K562 (cell line): ENCODE measurements at regions not wholly inside any gene's neighbourhood (a gene's known extent, or its start where the extent isn't known, plus 50 kb on each side); places are given as distances from the start of the nearest gene placed in this dataset.

ENCODE experiments used
- ATAC-seq: fragments of 200-7000 bp; cut with Tn5 transposase; 3 replicates; pipeline ENCODE4 v1.9.1; 2020; ENCODE audit warnings: moderate library complexity
- BruUV-seq: library from RNA; stranded (reverse); fragments of 400-500 nt; replicated peaks from 2 replicates; lab custom pipeline; 2021; lab: Mats Ljungman, UMichigan
- CTCF ChIA-PET: fragments of 300-600 bp; formaldehyde crosslinking; extraction: SDS; loops from one replicate; lab custom pipeline; 2021; ENCODE audit warnings: low intra/inter-chr PET ratio; lab: Yijun Ruan, JAX
- POLR2A ChIA-PET: fragments of 300-600, 350-650 bp; sonication (Branson Sonifier 250); formaldehyde crosslinking; extraction: SDS; loops from one replicate; lab custom pipeline; 2021; ENCODE audit warnings: antibody characterized with exemption, inconsistent platforms; lab: Yijun Ruan, JAX
- DNase-seq, 4 experiments: peaks; one replicate each; pipeline versions ENCODE4 v3.0.0 to v3.0.0-alpha.2; 2011 to 2018; ENCODE audit warnings: low spot score in 3 of 4, mixed read lengths in 3 of 4; ENCODE audit errors: extremely low read depth in 1 of 4
- FAIRE-seq: peaks from 2 replicates; lab custom pipeline; 2011; peaks lifted over from hg19 to GRCh38; lab: Jason Lieb, UNC
- H2AFZ ChIP-seq: 2 replicates; pipeline ENCODE4 v1.6.0; 2011; ENCODE audit warnings: low read depth, low read length, control low read depth, inconsistent platforms
- H3K27ac ChIP-seq: fragments of 200-600 bp; 3 replicates; pipeline ENCODE4 v1.8.0; 2011; ENCODE audit warnings: low read depth, mild to moderate bottlenecking, control low read depth, inconsistent platforms, low read length, moderate library complexity, mixed read lengths; ENCODE audit errors: extremely low read depth
- H3K27me3 ChIP-seq, 2 experiments: fragments of 300-600 bp in 1 of 2; 2 replicates in 1 of 2; 3 replicates in 1 of 2; pipeline versions ENCODE4 v1.6.0 to v1.8.0; 2011; ENCODE audit warnings: inconsistent platforms in 2 of 2, low read length in 2 of 2, mild to moderate bottlenecking in 1 of 2, mixed read lengths in 1 of 2, moderate library complexity in 1 of 2; ENCODE audit not compliant: control insufficient read depth in 2 of 2, insufficient read depth in 2 of 2
- H3K36me3 ChIP-seq: fragments of 300-600 bp; 3 replicates; pipeline ENCODE4 v1.8.0; 2011; ENCODE audit warnings: mild to moderate bottlenecking, low read length, inconsistent platforms; ENCODE audit not compliant: control insufficient read depth, insufficient read depth
- H3K4me1 ChIP-seq, 2 experiments: fragments of 200-600 bp in 1 of 2; replicated peaks in 1 of 2; 2 replicates in 1 of 2; 3 replicates in 1 of 2; pipeline versions ENCODE4 v1.5.1 to v1.8.0; 2011; ENCODE audit warnings: inconsistent platforms in 2 of 2, low read length in 2 of 2, mild to moderate bottlenecking in 1 of 2, mixed read lengths in 1 of 2, moderate library complexity in 1 of 2; ENCODE audit not compliant: control insufficient read depth in 2 of 2, insufficient read depth in 2 of 2
- H3K4me2 ChIP-seq: 2 replicates; pipeline ENCODE4 v1.6.1; 2011; ENCODE audit warnings: low read length, control low read depth, inconsistent platforms, mixed read lengths; ENCODE audit not compliant: insufficient read depth
- H3K4me3 ChIP-seq: fragments of 200-600 bp; sonication (generic), shearing (Covaris generic); 2 replicates; pipeline ENCODE4 v1.5.1; 2016; ENCODE audit warnings: control low read depth, inconsistent platforms
- H3K79me2 ChIP-seq: fragments of 200-600 bp; 3 replicates; pipeline ENCODE4 v1.8.0; 2011; ENCODE audit warnings: low read length, inconsistent platforms; ENCODE audit not compliant: control insufficient read depth, insufficient read depth
- H3K9ac ChIP-seq, 2 experiments: 2 replicates each; pipeline versions ENCODE4 v1.6.0 to v1.6.1; 2011; ENCODE audit warnings: low read depth in 2 of 2, low read length in 2 of 2, control low read depth in 1 of 2, inconsistent platforms in 1 of 2, mild to moderate bottlenecking in 1 of 2, mixed read lengths in 1 of 2; ENCODE audit not compliant: insufficient read depth in 1 of 2
- H3K9me1 ChIP-seq: one replicate; pipeline ENCODE4 v1.6.0; 2011; ENCODE audit warnings: inconsistent platforms, mild to moderate bottlenecking, low read length, moderate library complexity; ENCODE audit not compliant: control insufficient read depth, insufficient read depth
- H3K9me3 ChIP-seq: replicated peaks from 2 replicates; pipeline ENCODE4 v1.5.1; 2011; ENCODE audit warnings: low read depth, low read length, inconsistent platforms; ENCODE audit not compliant: control insufficient read depth, insufficient read depth
- H4K20me1 ChIP-seq: replicated peaks from 2 replicates; pipeline ENCODE4 v1.6.1; 2011; ENCODE audit warnings: low read length, inconsistent platforms, mixed read lengths; ENCODE audit not compliant: control insufficient read depth, insufficient read depth
- ESRRA ChIP-seq: fragments of 450-650 bp; IDR thresholded peaks from 2 replicates; pipeline ENCODE4 v1.6.1; 2014; ENCODE audit warnings: low read depth, mild to moderate bottlenecking, moderate library complexity, borderline replicate concordance
- HES1 ChIP-seq: fragments of 450-650 bp; IDR thresholded peaks from 2 replicates; pipeline ENCODE4 v1.6.1; 2016; ENCODE audit warnings: low read depth, mild to moderate bottlenecking, moderate library complexity
- MCM2 ChIP-seq: fragments of 450-650 bp; IDR thresholded peaks from 2 replicates; pipeline ENCODE4 v1.6.1; 2017; ENCODE audit warnings: low read depth, mild to moderate bottlenecking
- NR2C1 ChIP-seq, 2 experiments: fragments of 450-650 bp; IDR thresholded peaks; 2 replicates each; pipeline ENCODE4 v1.6.1; 2017; ENCODE audit warnings: mild to moderate bottlenecking in 2 of 2, antibody characterized with exemption in 1 of 2, inconsistent platforms in 1 of 2, missing compliant biosample characterization in 1 of 2, missing genetic modification characterization in 1 of 2
- PTBP1 ChIP-seq: fragments of 200-400 bp; formaldehyde crosslinking; IDR thresholded peaks from 2 replicates; pipeline ENCODE4 v1.6.1; 2017; ENCODE audit warnings: low read depth, low read length
- SOX6 ChIP-seq: fragments of 450-650 bp; IDR thresholded peaks from 2 replicates; pipeline ENCODE4 v1.6.1; 2014; ENCODE audit warnings: mild to moderate bottlenecking
- ZNF174 ChIP-seq: fragments of 250-450 bp; sonication (Bioruptor Pico); IDR thresholded peaks from 2 replicates; pipeline ENCODE4 v1.4.0; 2020; ENCODE audit warnings: mild to moderate bottlenecking
- WGBS: fragments of 100-300 bp; shearing (Covaris generic); methylation state at CpG from one replicate; pipeline ENCODE4 v1.1.6; 2016; ENCODE audit warnings: low coverage, mixed read lengths; ENCODE audit not compliant: insufficient coverage; ENCODE audit errors: missing lambda C conversion rate; 5-methylcytosine and 5-hydroxymethylcytosine counted together
- in situ Hi-C: fragments of 300-500 bp; cut with MboI; formaldehyde crosslinking; loops from 4 replicates; pipeline ENCODE4 v1.15.0; 2018; ENCODE audit warnings: inconsistent platforms, mixed read lengths
- intact Hi-C: fragments of 100-400 bp; cut with micrococcal nuclease; formaldehyde crosslinking; loops from 2 replicates; pipeline ENCODE4 v1.14.2; 2022

DNA sequence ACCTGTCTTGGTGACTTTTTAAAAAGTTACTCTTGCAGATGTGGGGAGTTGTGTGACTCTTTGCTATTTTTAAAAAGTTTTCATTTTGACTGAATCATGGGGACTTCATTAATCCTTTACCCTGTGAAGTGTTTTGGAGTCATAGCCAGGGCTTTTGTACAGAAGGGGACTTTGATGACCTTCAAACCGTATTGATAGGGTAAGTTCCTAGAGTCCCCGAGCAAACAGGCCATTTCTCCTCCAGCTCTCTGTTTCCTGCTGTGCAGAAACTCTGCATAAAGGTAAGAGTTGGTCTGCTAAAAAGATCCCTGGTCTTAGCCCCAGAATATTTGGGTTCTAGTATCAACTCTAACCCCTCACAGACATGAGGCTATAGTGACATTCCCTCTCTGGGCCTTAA, 170.8 kb upstream of the BCL6 start:
- TF ChIP-seq ZNF174 (CRISPR knock-in tag) (no peak), ESRRA (no peak), NR2C1 (IDR thresholded peaks at IDR 0.05) (no peak), NR2C1 (tag; IDR thresholded peaks at IDR 0.05) (no peak), SOX6 (no peak), MCM2 (no peak), HES1 (no peak), PTBP1 (no peak)
- Histone ChIP-seq H4K20me1 (no peaks in the 10 kb centered on the region), H3K79me2 (no peaks in the 10 kb centered on the region), H3K4me2 (no peak overlapping the region), H3K4me3 (no peak overlapping the region), H3K9me3 (no peaks in the 10 kb centered on the region), H3K27ac (no peak overlapping the region), H3K9me1 (no peaks in the 10 kb centered on the region), H3K9ac (no peak overlapping the region), H3K36me3 (no peaks in the 10 kb centered on the region), H3K4me1 (no peaks in the 10 kb centered on the region), H2AFZ (no peak overlapping the region), H3K27me3 (peaks cover 0 to 4% of the 10 kb centered on the region in 2 experiments; a peak in 1 of 5 replicates)
- ATAC-seq = no peak
- FAIRE-seq = no peak
- in situ Hi-C loops = no loop called here
- DNase-seq = no peak
- BruUV-seq = no TSS peak
- intact Hi-C loops = loop anchor here (10.0 kb wide), 1 partner anchor 171 kb away; the partner anchor contains the start of gene BCL6
- 0% methylated on average over 2 of the region's 2 CpGs for WGBS
- POLR2A ChIA-PET = interaction anchor here (1.0 kb wide), 1 partner anchor 10 kb away, joined by 4 read pairs; no protein-coding TSS in a partner anchor
- CTCF ChIA-PET = no interaction called here
